ENCODE measurements at regions not wholly inside any gene's neighbourhood (a gene's known extent, or its start where the extent isn't known, plus 50 kb on each side); places are given as distances from the start of the nearest gene placed in this dataset.

DNA sequence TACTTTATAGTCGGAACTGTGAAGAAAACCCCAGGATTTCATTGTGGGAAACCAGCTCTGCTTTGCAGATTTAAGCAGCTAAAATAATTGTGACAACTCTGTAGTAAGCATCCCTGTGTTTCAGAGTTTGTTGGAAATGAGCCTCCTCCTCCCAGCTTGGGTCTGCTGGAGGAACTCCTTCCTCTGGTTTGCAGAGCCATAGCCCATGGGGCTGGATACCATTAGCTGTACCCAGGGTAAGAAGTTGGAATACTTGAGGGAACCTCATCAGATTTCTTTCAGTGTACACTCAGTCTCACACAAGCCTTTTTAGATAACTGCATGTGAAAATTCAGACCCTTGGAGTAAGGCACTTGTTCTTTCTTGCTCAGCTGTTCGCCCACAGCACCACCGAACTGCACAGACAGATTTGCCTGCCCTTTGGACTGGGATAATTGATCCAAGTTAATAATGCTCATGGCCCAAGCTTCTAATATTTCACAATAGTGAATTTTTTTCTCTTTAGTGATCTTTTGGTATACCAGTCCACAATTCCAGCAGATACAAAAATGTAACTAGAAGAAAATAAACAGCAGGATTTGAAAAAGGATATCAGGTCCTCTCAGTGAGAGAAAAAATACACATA lies 467.4 kb upstream of the FZD8 start:
- WGBS (ENCODE audit: insufficient coverage, insufficient replicate concordance, low lambda C conversion rate, missing lambda C conversion rate) = 14% methylated on average over 3 of the region's 3 CpGs

More for the DNA sequence above, 467.4 kb upstream of the FZD8 start:
- TF ChIP-seq, protein P1, sequence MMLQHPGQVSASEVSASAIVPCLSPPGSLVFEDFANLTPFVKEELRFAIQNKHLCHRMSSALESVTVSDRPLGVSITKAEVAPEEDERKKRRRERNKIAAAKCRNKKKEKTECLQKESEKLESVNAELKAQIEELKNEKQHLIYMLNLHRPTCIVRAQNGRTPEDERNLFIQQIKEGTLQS (IDR thresholded peaks at IDR 0.05; ENCODE audit: borderline replicate concordance, extremely low read depth, low read depth, low read length) = no peak
- TF ChIP-seq SMARCA5 (IDR thresholded peaks at IDR 0.05) (no peak), IKZF2 (IDR thresholded peaks at IDR 0.05) (no peak), SIN3A (IDR thresholded peaks at IDR 0.05; ENCODE audit: low read depth, low read length) (no peak), JUNB (IDR thresholded peaks at IDR 0.05) (no peak), RELA (IDR thresholded peaks at IDR 0.05; ENCODE audit: borderline replicate concordance, partially characterized antibody) (no peak), GABPA (IDR thresholded peaks at IDR 0.05; ENCODE audit: low read depth) (no peak), ZBTB11 (CRISPR knock-in tag; IDR thresholded peaks at IDR 0.05) (no peak)
- ChIA-PET POLR2A (no interaction called here), SMC1A (ENCODE audit: uncharacterized antibody, unreplicated experiment) (no interaction called here), RAD21 (ENCODE audit: unreplicated experiment) (no interaction called here), CTCF (no interaction called here)
- no peak overlapping the region for H3K4me2 ChIP-seq (ENCODE audit: control insufficient read depth, insufficient read depth)
- H3K4me1 ChIP-seq (ENCODE audit: control insufficient read depth, insufficient read depth, low read length) = no peaks in the 10 kb centered on the region
- ATAC-seq = no peak
- H3K79me2 ChIP-seq (ENCODE audit: control insufficient read depth, insufficient read depth, low read length) = no peaks in the 10 kb centered on the region
- no peak overlapping the region for H2AFZ ChIP-seq (ENCODE audit: control insufficient read depth, low read depth, low read length)
- FAIRE-seq = no peak
- H3K36me3 ChIP-seq (ENCODE audit: control insufficient read depth in 2 of 2, insufficient read depth in 2 of 2, low read length in 1 of 2) = no peaks in the 10 kb centered on the region
- in situ Hi-C loops (cut with MboI) = no loop called here
- H3K27ac ChIP-seq (ENCODE audit: control insufficient read depth, insufficient read depth) = no peak overlapping the region
- H3K27me3 ChIP-seq (replicated peaks in 1 of 2; ENCODE audit: control insufficient read depth in 2 of 2, insufficient read depth in 2 of 2, low read length in 1 of 2) = no peaks in the 10 kb centered on the region
- H3K4me3 ChIP-seq = no peak overlapping the region
- no peaks in the 10 kb centered on the region for H4K20me1 ChIP-seq (ENCODE audit: control insufficient read depth, insufficient read depth)
- no peak overlapping the region for H3K9ac ChIP-seq (ENCODE audit: control insufficient read depth, insufficient read depth, low read length)
- no TSS peak for BruUV-seq (replicated peaks)
- no peaks in the 10 kb centered on the region for H3K9me3 ChIP-seq (replicated peaks; ENCODE audit: control insufficient read depth, insufficient read depth, low read length)
- intact Hi-C loops (cut with micrococcal nuclease; ENCODE audit: unreplicated experiment) = no loop called here
- DNase-seq (ENCODE audit: low read depth, low spot score) = no peak
